ENCODE measurements at regions not wholly inside any gene's neighbourhood (a gene's known extent, or its start where the extent isn't known, plus 50 kb on each side); places are given as distances from the start of the nearest gene placed in this dataset.

GRCh38 chr1:232507571-232507970 lies 122.4 kb downstream of the SIPA1L2 start:
- TF ChIP-seq, protein P1, sequence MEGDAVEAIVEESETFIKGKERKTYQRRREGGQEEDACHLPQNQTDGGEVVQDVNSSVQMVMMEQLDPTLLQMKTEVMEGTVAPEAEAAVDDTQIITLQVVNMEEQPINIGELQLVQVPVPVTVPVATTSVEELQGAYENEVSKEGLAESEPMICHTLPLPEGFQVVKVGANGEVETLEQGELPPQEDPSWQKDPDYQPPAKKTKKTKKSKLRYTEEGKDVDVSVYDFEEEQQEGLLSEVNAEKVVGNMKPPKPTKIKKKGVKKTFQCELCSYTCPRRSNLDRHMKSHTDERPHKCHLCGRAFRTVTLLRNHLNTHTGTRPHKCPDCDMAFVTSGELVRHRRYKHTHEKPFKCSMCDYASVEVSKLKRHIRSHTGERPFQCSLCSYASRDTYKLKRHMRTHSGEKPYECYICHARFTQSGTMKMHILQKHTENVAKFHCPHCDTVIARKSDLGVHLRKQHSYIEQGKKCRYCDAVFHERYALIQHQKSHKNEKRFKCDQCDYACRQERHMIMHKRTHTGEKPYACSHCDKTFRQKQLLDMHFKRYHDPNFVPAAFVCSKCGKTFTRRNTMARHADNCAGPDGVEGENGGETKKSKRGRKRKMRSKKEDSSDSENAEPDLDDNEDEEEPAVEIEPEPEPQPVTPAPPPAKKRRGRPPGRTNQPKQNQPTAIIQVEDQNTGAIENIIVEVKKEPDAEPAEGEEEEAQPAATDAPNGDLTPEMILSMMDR (IDR thresholded peaks at IDR 0.05): no peak
- no peak for TF ChIP-seq ZFX (IDR thresholded peaks at IDR 0.05; ENCODE audit: borderline replicate concordance)

Data from 22Rv1 (cell line).